T-helper 1 cell treated with Interleukin-12 subunit alpha and Interleukin-12 subunit beta and Interleukin-4 antibody, amounts not matched to agents 30 μg/mL and 1 μg/mL, for 36 hours (primary cell): ENCODE measurements at regions not wholly inside any gene's neighbourhood (a gene's known extent, or its start where the extent isn't known, plus 50 kb on each side); places are given as distances from the start of the nearest gene placed in this dataset.

Source experiments
- H3K27ac Mint-ChIP-seq: one replicate; pipeline ENCODE4 v1.8.0; 2021; ENCODE audit warnings: mild to moderate bottlenecking, mixed read lengths
- H3K27me3 Mint-ChIP-seq: one replicate; pipeline ENCODE4 v1.8.0; 2021; ENCODE audit warnings: low read depth, mixed read lengths
- H3K36me3 Mint-ChIP-seq: one replicate; pipeline ENCODE4 v1.8.0; 2021; ENCODE audit warnings: low read depth, mixed read lengths
- H3K4me1 Mint-ChIP-seq: one replicate; pipeline ENCODE4 v1.8.0; 2021; ENCODE audit warnings: low read depth, mixed read lengths
- H3K4me3 Mint-ChIP-seq: one replicate; pipeline ENCODE4 v1.8.0; 2021; ENCODE audit warnings: mild to moderate bottlenecking, moderate library complexity, mixed read lengths
- H3K9me3 Mint-ChIP-seq: one replicate; pipeline ENCODE4 v1.8.0; 2021; ENCODE audit warnings: mixed read lengths

- no peaks in the 10 kb centered on the region for H3K4me1 Mint-ChIP-seq
- H3K9me3 Mint-ChIP-seq: peaks cover 6% of the 10 kb centered on the region
- no peak overlapping the region for H3K4me3 Mint-ChIP-seq
- no peak overlapping the region for H3K27ac Mint-ChIP-seq
- H3K36me3 Mint-ChIP-seq: no peaks in the 10 kb centered on the region
- peaks cover 11% of the 10 kb centered on the region for H3K27me3 Mint-ChIP-seq
Observed at GRCh38 chr6:40222354-40222753, 288.1 kb upstream of the MOCS1 start.

GRCh38 chr6:40219799-40220198 lies 285.5 kb upstream of the MOCS1 start:
- Mint-ChIP-seq H3K4me1 (no peaks in the 10 kb centered on the region), H3K4me3 (no peak overlapping the region), H3K36me3 (no peaks in the 10 kb centered on the region), H3K9me3 (no peaks in the 10 kb centered on the region), H3K27ac (no peak overlapping the region), H3K27me3 (peaks cover 5% of the 10 kb centered on the region)

GRCh38 chr6:40210628-40211056 lies 276.4 kb upstream of the MOCS1 start:
- no peaks in the 10 kb centered on the region for H3K4me1 Mint-ChIP-seq
- no peaks in the 10 kb centered on the region for H3K9me3 Mint-ChIP-seq
- no peaks in the 10 kb centered on the region for H3K36me3 Mint-ChIP-seq
- H3K27ac Mint-ChIP-seq: no peak overlapping the region
- peaks cover 4% of the 10 kb centered on the region for H3K27me3 Mint-ChIP-seq
- no peak overlapping the region for H3K4me3 Mint-ChIP-seq

GRCh38 chr6:40205801-40206200 lies 271.5 kb upstream of the MOCS1 start:
- H3K9me3 Mint-ChIP-seq: peaks cover 12% of the 10 kb centered on the region
- no peak overlapping the region for H3K27ac Mint-ChIP-seq
- H3K4me1 Mint-ChIP-seq: no peaks in the 10 kb centered on the region
- H3K27me3 Mint-ChIP-seq: peaks cover 2% of the 10 kb centered on the region
- H3K4me3 Mint-ChIP-seq: no peak overlapping the region
- H3K36me3 Mint-ChIP-seq: no peaks in the 10 kb centered on the region

- H3K4me1 Mint-ChIP-seq: no peaks in the 10 kb centered on the region
- H3K36me3 Mint-ChIP-seq: no peaks in the 10 kb centered on the region
- H3K27ac Mint-ChIP-seq: no peak overlapping the region
- no peaks in the 10 kb centered on the region for H3K27me3 Mint-ChIP-seq
- peaks cover 12% of the 10 kb centered on the region for H3K9me3 Mint-ChIP-seq
- no peak overlapping the region for H3K4me3 Mint-ChIP-seq
Observed at GRCh38 chr6:40205004-40205403, 270.7 kb upstream of the MOCS1 start.

GRCh38 chr6:40197371-40197770 lies 263.1 kb upstream of the MOCS1 start:
- Mint-ChIP-seq H3K9me3 (no peaks in the 10 kb centered on the region), H3K4me3 (no peak overlapping the region), H3K27ac (no peak overlapping the region), H3K27me3 (no peaks in the 10 kb centered on the region), H3K4me1 (no peaks in the 10 kb centered on the region), H3K36me3 (no peaks in the 10 kb centered on the region)

GRCh38 chr6:40196135-40196518 lies 261.9 kb upstream of the MOCS1 start:
- no peak overlapping the region for H3K27ac Mint-ChIP-seq
- no peaks in the 10 kb centered on the region for H3K27me3 Mint-ChIP-seq
- H3K4me3 Mint-ChIP-seq: no peak overlapping the region
- H3K36me3 Mint-ChIP-seq: no peaks in the 10 kb centered on the region
- no peaks in the 10 kb centered on the region for H3K9me3 Mint-ChIP-seq
- H3K4me1 Mint-ChIP-seq: no peaks in the 10 kb centered on the region

GRCh38 chr6:40195428-40196134 lies 261.3 kb upstream of the MOCS1 start:
- Mint-ChIP-seq H3K9me3 (no peaks in the 10 kb centered on the region), H3K4me1 (no peaks in the 10 kb centered on the region), H3K4me3 (no peak overlapping the region), H3K27ac (no peak overlapping the region), H3K36me3 (no peaks in the 10 kb centered on the region), H3K27me3 (no peaks in the 10 kb centered on the region)

GRCh38 chr6:40194447-40195170 lies 260.3 kb upstream of the MOCS1 start:
- no peaks in the 10 kb centered on the region for H3K36me3 Mint-ChIP-seq
- H3K27ac Mint-ChIP-seq: no peak overlapping the region
- H3K4me3 Mint-ChIP-seq: no peak overlapping the region
- no peaks in the 10 kb centered on the region for H3K27me3 Mint-ChIP-seq
- H3K4me1 Mint-ChIP-seq: no peaks in the 10 kb centered on the region
- no peaks in the 10 kb centered on the region for H3K9me3 Mint-ChIP-seq

- no peaks in the 10 kb centered on the region for H3K36me3 Mint-ChIP-seq
Observed at GRCh38 chr6:40192516-40192915, 258.3 kb upstream of the MOCS1 start.

GRCh38 chr6:40188931-40189330 lies 254.7 kb upstream of the MOCS1 start:
- Mint-ChIP-seq H3K9me3 (peaks cover 15% of the 10 kb centered on the region), H3K36me3 (no peaks in the 10 kb centered on the region), H3K4me3 (no peak overlapping the region), H3K27me3 (no peaks in the 10 kb centered on the region), H3K4me1 (no peaks in the 10 kb centered on the region), H3K27ac (no peak overlapping the region)

More at GRCh38 chr6:40192516-40192915, 258.3 kb upstream of the MOCS1 start:
- Mint-ChIP-seq H3K27ac (no peak overlapping the region), H3K4me3 (no peak overlapping the region), H3K4me1 (no peaks in the 10 kb centered on the region), H3K9me3 (no peaks in the 10 kb centered on the region), H3K27me3 (no peaks in the 10 kb centered on the region)

- Mint-ChIP-seq H3K36me3 (no peaks in the 10 kb centered on the region), H3K4me3 (no peak overlapping the region), H3K27me3 (no peaks in the 10 kb centered on the region), H3K4me1 (no peaks in the 10 kb centered on the region), H3K9me3 (peaks cover 28% of the 10 kb centered on the region), H3K27ac (no peak overlapping the region)
Observed at GRCh38 chr6:40187535-40188144, 253.4 kb upstream of the MOCS1 start.

- H3K27me3 Mint-ChIP-seq: peaks cover 3% of the 10 kb centered on the region
Observed at GRCh38 chr6:40185486-40185885, 251.2 kb upstream of the MOCS1 start.

GRCh38 chr6:40183902-40184301 lies 249.6 kb upstream of the MOCS1 start:
- Mint-ChIP-seq H3K27ac (no peak overlapping the region), H3K27me3 (peaks cover 3% of the 10 kb centered on the region), H3K9me3 (peaks cover 32% of the 10 kb centered on the region), H3K4me3 (no peak overlapping the region), H3K4me1 (no peaks in the 10 kb centered on the region), H3K36me3 (no peaks in the 10 kb centered on the region)

More at GRCh38 chr6:40185486-40185885, 251.2 kb upstream of the MOCS1 start:
- no peaks in the 10 kb centered on the region for H3K36me3 Mint-ChIP-seq
- peaks cover 32% of the 10 kb centered on the region for H3K9me3 Mint-ChIP-seq
- no peak overlapping the region for H3K27ac Mint-ChIP-seq
- H3K4me3 Mint-ChIP-seq: no peak overlapping the region
- H3K4me1 Mint-ChIP-seq: no peaks in the 10 kb centered on the region

GRCh38 chr6:40181367-40181766 lies 247.1 kb upstream of the MOCS1 start:
- H3K4me1 Mint-ChIP-seq: no peaks in the 10 kb centered on the region
- H3K27ac Mint-ChIP-seq: no peak overlapping the region
- peaks cover 32% of the 10 kb centered on the region for H3K9me3 Mint-ChIP-seq
- H3K4me3 Mint-ChIP-seq: no peak overlapping the region
- no peaks in the 10 kb centered on the region for H3K36me3 Mint-ChIP-seq
- H3K27me3 Mint-ChIP-seq: peaks cover 7% of the 10 kb centered on the region
